Smooth muscle cell (in vitro differentiated cells): ENCODE measurements at regions not wholly inside any gene's neighbourhood (a gene's known extent, or its start where the extent isn't known, plus 50 kb on each side); places are given as distances from the start of the nearest gene placed in this dataset.
A peak's percentile ranks its signal among the peaks of the same experiment; 100 is the strongest.

Source experiments
- DNase-seq: peaks from one replicate; lab custom pipeline; 2025; ENCODE audit not compliant: unreplicated experiment; lab: John Stamatoyannopoulos, UW
- H2AFZ ChIP-seq: fragments of 200-600 bp; sonication (generic); 2 replicates; pipeline ENCODE4 v1.6.0; 2016; ENCODE audit warnings: antibody characterized with exemption, low read depth, mild to moderate bottlenecking
- H3F3A ChIP-seq: fragments of 200-600 bp; sonication (generic); 2 replicates; pipeline ENCODE4 v1.6.0; 2017; ENCODE audit warnings: antibody characterized with exemption, low read depth
- H3K27ac ChIP-seq: fragments of 200-600 bp; sonication (generic); 2 replicates; pipeline ENCODE4 v1.5.1; 2016; ENCODE audit warnings: low read depth, mild to moderate bottlenecking
- H3K27me3 ChIP-seq: fragments of 200-600 bp; sonication (generic); 2 replicates; pipeline ENCODE4 v1.6.1; 2016; ENCODE audit warnings: low read depth, mild to moderate bottlenecking
- H3K36me3 ChIP-seq: fragments of 200-600 bp; sonication (generic); 2 replicates; pipeline ENCODE4 v1.5.1; 2016; ENCODE audit warnings: low read depth
- H3K4me1 ChIP-seq: fragments of 200-600 bp; sonication (generic); 2 replicates; pipeline ENCODE4 v1.5.1; 2016; ENCODE audit warnings: low read depth
- H3K4me2 ChIP-seq: fragments of 200-600 bp; sonication (generic); 2 replicates; pipeline ENCODE4 v1.6.0; 2016; ENCODE audit warnings: mild to moderate bottlenecking
- H3K4me3 ChIP-seq: fragments of 200-600 bp; sonication (generic); 2 replicates; pipeline ENCODE4 v1.5.1; 2016; ENCODE audit warnings: mild to moderate bottlenecking
- H3K79me2 ChIP-seq: fragments of 200-600 bp; sonication (generic); 2 replicates; pipeline ENCODE4 v1.6.0; 2016; ENCODE audit warnings: low read depth, mild to moderate bottlenecking
- H3K9ac ChIP-seq: fragments of 200-600 bp; sonication (generic); 2 replicates; pipeline ENCODE4 v1.6.0; 2016; ENCODE audit warnings: low read depth
- H3K9me3 ChIP-seq: fragments of 200-600 bp; sonication (generic); replicated peaks from 2 replicates; pipeline ENCODE4 v1.5.1; 2016; ENCODE audit warnings: low read depth
- H4K20me1 ChIP-seq: fragments of 200-600 bp; sonication (generic); 2 replicates; pipeline ENCODE4 v1.6.0; 2016; ENCODE audit warnings: low read depth
- CTCF ChIP-seq: fragments of 200-600 bp; sonication (generic); IDR thresholded peaks from 2 replicates; pipeline ENCODE4 v1.5.1; 2017; ENCODE audit warnings: borderline replicate concordance, mild to moderate bottlenecking, antibody characterized with exemption; ENCODE audit not compliant: insufficient read depth, poor library complexity, severe bottlenecking
- WGBS: methylation state at CpG from one replicate; pipeline ENCODE4 v1.1.7; 2016; ENCODE audit warnings: low lambda C conversion rate; 5-methylcytosine and 5-hydroxymethylcytosine counted together

DNA sequence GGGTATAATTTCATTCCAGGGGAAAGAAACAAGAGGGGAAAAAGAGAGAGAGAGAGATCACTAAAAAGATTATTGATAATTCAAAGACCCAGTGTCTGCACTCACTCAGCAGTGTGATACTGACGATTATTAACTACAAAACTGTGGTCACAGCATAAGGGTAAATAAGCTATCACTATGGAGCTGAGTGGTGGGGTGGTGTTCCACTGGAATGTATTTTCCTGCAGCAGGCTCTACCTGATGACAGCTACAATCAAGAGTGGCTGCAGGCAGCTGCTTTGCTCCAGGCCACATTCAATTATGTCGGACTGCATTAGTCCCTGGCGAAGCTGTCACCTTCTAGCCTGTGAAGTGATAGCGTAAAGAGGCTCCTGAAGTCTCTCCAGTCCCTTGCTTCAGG is 122.2 kb upstream of the TFAP2D start:
- Histone ChIP-seq H3K9ac (no peak overlapping the region), H3K4me3 (no peak overlapping the region), H2AFZ (no peak overlapping the region), H3K4me1 (no peaks in the 10 kb centered on the region), H3F3A (no peaks in the 10 kb centered on the region), H3K27ac (no peak overlapping the region), H3K79me2 (no peaks in the 10 kb centered on the region), H3K36me3 (no peaks in the 10 kb centered on the region), H3K4me2 (no peak overlapping the region), H3K9me3 (no peaks in the 10 kb centered on the region), H4K20me1 (no peaks in the 10 kb centered on the region), H3K27me3 (peaks cover 4% of the 10 kb centered on the region)
- no peak for TF ChIP-seq CTCF
- no peak for DNase-seq
- 43% methylated on average over 4 of the region's 4 CpGs for WGBS

DNA sequence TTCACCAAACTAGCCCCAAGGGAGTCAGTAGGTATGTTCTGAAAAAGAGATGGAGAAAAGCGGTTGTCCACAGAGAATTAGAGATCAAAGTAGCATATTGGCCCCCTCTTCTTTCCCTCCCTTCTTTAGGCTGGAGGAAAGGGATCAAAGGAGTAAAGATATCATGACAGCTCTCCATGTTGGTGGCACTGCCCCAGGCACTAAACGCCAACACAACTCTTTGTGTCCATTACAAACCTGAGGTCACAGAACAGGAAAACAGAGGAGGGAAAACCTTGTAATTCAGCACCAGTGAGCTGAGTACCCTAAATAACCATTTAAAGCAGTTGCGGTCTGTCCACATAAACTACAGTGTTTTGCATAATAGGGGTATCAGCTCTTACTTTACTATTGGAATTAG is 113.0 kb upstream of the TFAP2D start:
- Histone ChIP-seq H3K4me2 (no peak overlapping the region), H3K27ac (no peak overlapping the region), H3K4me1 (no peaks in the 10 kb centered on the region), H3F3A (no peaks in the 10 kb centered on the region), H3K4me3 (no peak overlapping the region), H3K79me2 (no peaks in the 10 kb centered on the region), H4K20me1 (no peaks in the 10 kb centered on the region), H3K9me3 (no peaks in the 10 kb centered on the region), H2AFZ (no peak overlapping the region), H3K36me3 (no peaks in the 10 kb centered on the region), H3K27me3 (peaks cover 18% of the 10 kb centered on the region), H3K9ac (no peak overlapping the region)
- no peak for DNase-seq
- WGBS, result 87% methylated on average over 3 of the region's 3 CpGs
- TF ChIP-seq CTCF, result no peak

GRCh38 chr6:50602292-50602691 is 111.0 kb upstream of the TFAP2D start:
- Histone ChIP-seq H3K27ac (no peak overlapping the region), H3K9ac (no peak overlapping the region), H4K20me1 (no peaks in the 10 kb centered on the region), H3K4me2 (no peak overlapping the region), H3K4me3 (no peak overlapping the region), H3F3A (no peaks in the 10 kb centered on the region), H2AFZ (no peak overlapping the region), H3K9me3 (no peaks in the 10 kb centered on the region), H3K36me3 (no peaks in the 10 kb centered on the region), H3K27me3 (peaks cover 18% of the 10 kb centered on the region), H3K4me1 (no peaks in the 10 kb centered on the region), H3K79me2 (no peaks in the 10 kb centered on the region)
- WGBS, result 81% methylated on average over 2 of the region's 2 CpGs
- TF ChIP-seq CTCF, result peak; percentile 88
- no peak for DNase-seq

- Histone ChIP-seq H3K9ac (no peak overlapping the region), H3K27me3 (peaks cover 14% of the 10 kb centered on the region), H3K36me3 (no peaks in the 10 kb centered on the region), H3K79me2 (no peaks in the 10 kb centered on the region), H2AFZ (no peak overlapping the region), H4K20me1 (no peaks in the 10 kb centered on the region), H3F3A (no peaks in the 10 kb centered on the region), H3K4me1 (no peaks in the 10 kb centered on the region), H3K4me3 (no peak overlapping the region), H3K4me2 (no peak overlapping the region), H3K9me3 (no peaks in the 10 kb centered on the region), H3K27ac (no peak overlapping the region)
- DNase-seq, result no peak
- no peak for TF ChIP-seq CTCF
- WGBS, result 75% methylated on average over 5 of the region's 5 CpGs
These were observed 104.9 kb upstream of the TFAP2D start for GRCh38 chr6:50608421-50608820.
